ENCODE measurements at regions not wholly inside any gene's neighbourhood (a gene's known extent, or its start where the extent isn't known, plus 50 kb on each side); places are given as distances from the start of the nearest gene placed in this dataset.

GRCh38 chr1:184226100-184226487 is 160.7 kb upstream of the C1orf21 start:
- intact Hi-C loops (cut with DNase I, micrococcal nuclease) = no loop called here

DNA sequence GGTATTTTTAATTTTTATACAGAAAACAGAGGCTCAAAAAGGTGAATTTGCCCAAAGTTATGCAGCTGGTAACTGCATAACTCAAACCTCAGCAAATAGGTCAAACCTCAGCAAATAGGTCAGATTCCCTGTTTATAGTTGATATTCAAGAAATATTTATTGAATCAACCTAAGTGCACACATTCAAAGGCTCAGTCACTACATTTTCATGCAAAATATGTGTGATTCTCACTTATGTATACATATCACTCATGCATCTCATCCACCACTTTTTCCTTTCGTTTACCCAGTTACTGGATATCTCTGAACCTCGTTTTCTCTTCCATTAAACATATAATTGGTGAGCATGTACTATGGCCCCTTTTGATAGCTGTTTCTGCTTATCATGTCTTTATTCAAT is 158.3 kb upstream of the C1orf21 start:
- Histone ChIP-seq H3K4me1 (ENCODE audit: low read depth) (no peaks in the 10 kb centered on the region), H3K9me3 (no peaks in the 10 kb centered on the region), H3K4me3 (no peak overlapping the region), H3K36me3 (ENCODE audit: low read depth) (no peaks in the 10 kb centered on the region)
- intact Hi-C loops (cut with DNase I, micrococcal nuclease) = no loop called here
- ATAC-seq = no peak
- TF ChIP-seq, protein P1, sequence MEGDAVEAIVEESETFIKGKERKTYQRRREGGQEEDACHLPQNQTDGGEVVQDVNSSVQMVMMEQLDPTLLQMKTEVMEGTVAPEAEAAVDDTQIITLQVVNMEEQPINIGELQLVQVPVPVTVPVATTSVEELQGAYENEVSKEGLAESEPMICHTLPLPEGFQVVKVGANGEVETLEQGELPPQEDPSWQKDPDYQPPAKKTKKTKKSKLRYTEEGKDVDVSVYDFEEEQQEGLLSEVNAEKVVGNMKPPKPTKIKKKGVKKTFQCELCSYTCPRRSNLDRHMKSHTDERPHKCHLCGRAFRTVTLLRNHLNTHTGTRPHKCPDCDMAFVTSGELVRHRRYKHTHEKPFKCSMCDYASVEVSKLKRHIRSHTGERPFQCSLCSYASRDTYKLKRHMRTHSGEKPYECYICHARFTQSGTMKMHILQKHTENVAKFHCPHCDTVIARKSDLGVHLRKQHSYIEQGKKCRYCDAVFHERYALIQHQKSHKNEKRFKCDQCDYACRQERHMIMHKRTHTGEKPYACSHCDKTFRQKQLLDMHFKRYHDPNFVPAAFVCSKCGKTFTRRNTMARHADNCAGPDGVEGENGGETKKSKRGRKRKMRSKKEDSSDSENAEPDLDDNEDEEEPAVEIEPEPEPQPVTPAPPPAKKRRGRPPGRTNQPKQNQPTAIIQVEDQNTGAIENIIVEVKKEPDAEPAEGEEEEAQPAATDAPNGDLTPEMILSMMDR (IDR thresholded peaks at IDR 0.05) = no peak
- no peak for DNase-seq

More at GRCh38 chr1:184226100-184226487, 160.7 kb upstream of the C1orf21 start:
- H3K4me3 ChIP-seq = no peak overlapping the region
- no peaks in the 10 kb centered on the region for H3K9me3 ChIP-seq
- DNase-seq = no peak
- H3K4me1 ChIP-seq (ENCODE audit: low read depth) = no peaks in the 10 kb centered on the region
- TF ChIP-seq, protein P1 (IDR thresholded peaks at IDR 0.05) = no peak
- ATAC-seq = no peak
- H3K36me3 ChIP-seq (ENCODE audit: low read depth) = no peaks in the 10 kb centered on the region

GRCh38 chr1:184237588-184237987 is 149.2 kb upstream of the C1orf21 start:
- TF ChIP-seq, protein P1 (IDR thresholded peaks at IDR 0.05) = no peak
- Histone ChIP-seq H3K9me3 (no peaks in the 10 kb centered on the region), H3K36me3 (ENCODE audit: low read depth) (no peaks in the 10 kb centered on the region), H3K4me1 (ENCODE audit: low read depth) (peaks cover 3% of the 10 kb centered on the region), H3K4me3 (no peak overlapping the region)
- ATAC-seq = no peak
- intact Hi-C loops (cut with DNase I, micrococcal nuclease) = no loop called here
- no peak for DNase-seq

- H3K4me3 ChIP-seq = no peak overlapping the region
- ATAC-seq = no peak
- no peaks in the 10 kb centered on the region for H3K9me3 ChIP-seq
- TF ChIP-seq, protein P1 (IDR thresholded peaks at IDR 0.05) = no peak
- H3K4me1 ChIP-seq (ENCODE audit: low read depth) = peaks cover 3% of the 10 kb centered on the region
- DNase-seq = no peak
- no peaks in the 10 kb centered on the region for H3K36me3 ChIP-seq (ENCODE audit: low read depth)
- intact Hi-C loops (cut with DNase I, micrococcal nuclease) = no loop called here
Measured at GRCh38 chr1:184241446-184241845, 145.4 kb upstream of the C1orf21 start.

DNA sequence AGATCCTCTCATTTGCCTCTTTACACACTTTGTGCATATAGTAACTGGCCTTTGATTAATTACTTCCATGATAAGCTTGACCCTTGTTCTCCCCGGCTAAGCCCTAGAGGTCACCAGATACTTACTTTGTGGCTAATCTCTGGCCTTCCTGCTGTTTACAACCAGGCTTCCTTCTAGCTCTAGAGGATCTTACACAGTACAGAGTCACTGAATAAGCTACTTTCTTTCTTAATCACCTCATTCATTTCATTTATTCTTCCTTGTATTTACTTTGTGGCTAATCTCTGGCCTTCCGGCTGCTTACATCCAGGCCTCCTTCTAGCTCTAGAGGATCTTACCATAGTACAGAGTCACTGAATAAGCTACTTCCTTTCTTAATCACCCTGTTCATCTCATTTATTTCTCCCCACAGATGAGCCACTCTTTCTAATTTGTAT is 144.3 kb upstream of the C1orf21 start:
- ATAC-seq (peak; percentile 74), DNase-seq (peak in 1 of 3 donors; percentile 27)
- H3K4me1 ChIP-seq (ENCODE audit: low read depth) = peaks cover 3% of the 10 kb centered on the region
- no peaks in the 10 kb centered on the region for H3K36me3 ChIP-seq (ENCODE audit: low read depth)
- intact Hi-C loops (cut with DNase I, micrococcal nuclease) = no loop called here
- TF ChIP-seq, protein P1 (IDR thresholded peaks at IDR 0.05) = no peak
- H3K9me3 ChIP-seq = no peaks in the 10 kb centered on the region
- no peak overlapping the region for H3K4me3 ChIP-seq

GRCh38 chr1:184244962-184245361 is 141.9 kb upstream of the C1orf21 start:
- no peaks in the 10 kb centered on the region for H3K9me3 ChIP-seq
- DNase-seq (no peak), ATAC-seq (no peak)
- no peaks in the 10 kb centered on the region for H3K36me3 ChIP-seq (ENCODE audit: low read depth)
- H3K4me1 ChIP-seq (ENCODE audit: low read depth) = peaks cover 3% of the 10 kb centered on the region
- intact Hi-C loops (cut with DNase I, micrococcal nuclease) = no loop called here
- no peak overlapping the region for H3K4me3 ChIP-seq
- TF ChIP-seq, protein P1 (IDR thresholded peaks at IDR 0.05) = no peak
